Activated CD4-positive, alpha-beta T cell treated with anti-CD3 and anti-CD28 coated beads, Interleukin-2, amount 10 ng/mL, durations not matched to agents 7 days and 5 days (primary cell): ENCODE measurements at regions not wholly inside any gene's neighbourhood (a gene's known extent, or its start where the extent isn't known, plus 50 kb on each side); places are given as distances from the start of the nearest gene placed in this dataset.
"Not testable (repeated sequence)": the region's sequence is repeated elsewhere in the genome, so short reads cannot be mapped to it uniquely, and the experiment has no call there.

ENCODE experiments used
- CTCF ChIA-PET: fragments of 350-600 bp; sonication (Branson Sonifier 250); formaldehyde crosslinking; loops from one replicate; lab custom pipeline; 2021; ENCODE audit warnings: antibody characterized with exemption; lab: Charles Lee
- POLR2A ChIA-PET: fragments of 350-600 bp; sonication (Branson Sonifier 250); formaldehyde crosslinking; loops from one replicate; lab custom pipeline; 2021; ENCODE audit warnings: antibody characterized with exemption; lab: Charles Lee
- DNase-seq: peaks from one replicate; pipeline ENCODE4 v3.0.0-alpha.2; 2020
- H3K27ac Mint-ChIP-seq: one replicate; pipeline ENCODE4 v1.8.0; 2021; ENCODE audit warnings: mild to moderate bottlenecking, moderate library complexity, mixed read lengths
- H3K27me3 Mint-ChIP-seq: one replicate; pipeline ENCODE4 v1.8.0; 2021; ENCODE audit warnings: mixed read lengths
- H3K36me3 Mint-ChIP-seq: one replicate; pipeline ENCODE4 v1.8.0; 2021; ENCODE audit warnings: low read depth, mixed read lengths
- H3K4me1 Mint-ChIP-seq: one replicate; pipeline ENCODE4 v1.8.0; 2021; ENCODE audit warnings: mixed read lengths
- H3K4me3 Mint-ChIP-seq: one replicate; pipeline ENCODE4 v1.8.0; 2021; ENCODE audit warnings: mild to moderate bottlenecking, moderate library complexity, mixed read lengths
- H3K9me3 Mint-ChIP-seq: one replicate; pipeline ENCODE4 v1.8.0; 2021; ENCODE audit warnings: mixed read lengths

GRCh38 chr5:117652958-117653280 is 1078.3 kb upstream of the SEMA6A start:
- no peak overlapping the region for H3K4me3 Mint-ChIP-seq
- no peaks in the 10 kb centered on the region for H3K27me3 Mint-ChIP-seq
- DNase-seq = no peak
- ChIA-PET CTCF (no interaction called here), POLR2A (no interaction called here)
- peaks cover 3% of the 10 kb centered on the region for H3K9me3 Mint-ChIP-seq
- H3K36me3 Mint-ChIP-seq = no peaks in the 10 kb centered on the region
- H3K4me1 Mint-ChIP-seq = no peaks in the 10 kb centered on the region
- no peak overlapping the region for H3K27ac Mint-ChIP-seq

- H3K36me3 Mint-ChIP-seq = no peaks in the 10 kb centered on the region
- peaks cover 3% of the 10 kb centered on the region for H3K9me3 Mint-ChIP-seq
- H3K4me1 Mint-ChIP-seq = no peaks in the 10 kb centered on the region
- CTCF ChIA-PET = interaction anchor here (1.1 kb wide), 1 partner anchor 10 kb away, joined by 4 read pairs; no protein-coding TSS in a partner anchor
- no peak for DNase-seq
- no peak overlapping the region for H3K27ac Mint-ChIP-seq
- H3K4me3 Mint-ChIP-seq = no peak overlapping the region
- POLR2A ChIA-PET = no interaction called here
- H3K27me3 Mint-ChIP-seq = no peaks in the 10 kb centered on the region
These were observed 1077.7 kb upstream of the SEMA6A start for GRCh38 chr5:117652036-117652957.

- Mint-ChIP-seq H3K27me3 (no peaks in the 10 kb centered on the region), H3K27ac (no peak overlapping the region), H3K4me3 (no peak overlapping the region), H3K9me3 (no peaks in the 10 kb centered on the region), H3K4me1 (no peaks in the 10 kb centered on the region), H3K36me3 (no peaks in the 10 kb centered on the region)
- ChIA-PET CTCF (interaction anchor here (0.6 kb wide), 1 partner anchor 84 kb away, joined by 4 read pairs; no protein-coding TSS in a partner anchor), POLR2A (no interaction called here)
- no peak for DNase-seq
These were observed 1075.2 kb upstream of the SEMA6A start for GRCh38 chr5:117649821-117650220.

GRCh38 chr5:117645400-117645799 is 1070.8 kb upstream of the SEMA6A start:
- no peak overlapping the region for H3K4me3 Mint-ChIP-seq
- H3K27me3 Mint-ChIP-seq = no peaks in the 10 kb centered on the region
- no peaks in the 10 kb centered on the region for H3K4me1 Mint-ChIP-seq
- no peak for DNase-seq
- ChIA-PET CTCF (no interaction called here), POLR2A (no interaction called here)
- no peaks in the 10 kb centered on the region for H3K36me3 Mint-ChIP-seq
- H3K27ac Mint-ChIP-seq = no peak overlapping the region
- no peaks in the 10 kb centered on the region for H3K9me3 Mint-ChIP-seq

- H3K27ac Mint-ChIP-seq = no peak overlapping the region
- DNase-seq = no peak
- H3K4me1 Mint-ChIP-seq = no peaks in the 10 kb centered on the region
- no peaks in the 10 kb centered on the region for H3K27me3 Mint-ChIP-seq
- H3K36me3 Mint-ChIP-seq = no peaks in the 10 kb centered on the region
- ChIA-PET POLR2A (no interaction called here), CTCF (no interaction called here)
- H3K4me3 Mint-ChIP-seq = no peak overlapping the region
- peaks cover 4% of the 10 kb centered on the region for H3K9me3 Mint-ChIP-seq
These were observed 1064.0 kb upstream of the SEMA6A start for GRCh38 chr5:117638581-117638980.

- DNase-seq = no peak
- H3K4me1 Mint-ChIP-seq = no peaks in the 10 kb centered on the region
- peaks cover 9% of the 10 kb centered on the region for H3K9me3 Mint-ChIP-seq
- ChIA-PET POLR2A (no interaction called here), CTCF (interaction anchor here (0.6 kb wide), 1 partner anchor 892 kb away, joined by 3 read pairs; no protein-coding TSS in a partner anchor)
- no peak overlapping the region for H3K27ac Mint-ChIP-seq
- no peaks in the 10 kb centered on the region for H3K36me3 Mint-ChIP-seq
- no peak overlapping the region for H3K4me3 Mint-ChIP-seq
- no peaks in the 10 kb centered on the region for H3K27me3 Mint-ChIP-seq
These were observed 1058.5 kb upstream of the SEMA6A start for GRCh38 chr5:117633093-117633492.

GRCh38 chr5:117624201-117624600 is 1049.6 kb upstream of the SEMA6A start:
- Mint-ChIP-seq H3K9me3 (peaks cover 5% of the 10 kb centered on the region), H3K27me3 (no peaks in the 10 kb centered on the region), H3K36me3 (no peaks in the 10 kb centered on the region), H3K4me3 (no peak overlapping the region), H3K27ac (no peak overlapping the region), H3K4me1 (no peaks in the 10 kb centered on the region)
- ChIA-PET POLR2A (no interaction called here), CTCF (no interaction called here)
- no peak for DNase-seq

GRCh38 chr5:117623042-117623805 is 1048.6 kb upstream of the SEMA6A start:
- Mint-ChIP-seq H3K27me3 (no peaks in the 10 kb centered on the region), H3K9me3 (peaks cover 5% of the 10 kb centered on the region), H3K27ac (no peak overlapping the region), H3K4me3 (no peak overlapping the region), H3K4me1 (no peaks in the 10 kb centered on the region), H3K36me3 (no peaks in the 10 kb centered on the region)
- no peak for DNase-seq
- ChIA-PET CTCF (no interaction called here), POLR2A (no interaction called here)

- Mint-ChIP-seq H3K36me3 (no peaks in the 10 kb centered on the region), H3K9me3 (peaks cover 5% of the 10 kb centered on the region), H3K27me3 (no peaks in the 10 kb centered on the region), H3K4me1 (no peaks in the 10 kb centered on the region), H3K4me3 (no peak overlapping the region), H3K27ac (no peak overlapping the region)
- CTCF ChIA-PET = no interaction called here
- POLR2A ChIA-PET = no interaction called here
- no peak for DNase-seq
These were observed 1047.3 kb upstream of the SEMA6A start for GRCh38 chr5:117621921-117622320.

GRCh38 chr5:117615226-117615625 is 1040.6 kb upstream of the SEMA6A start:
- H3K4me1 Mint-ChIP-seq = no peaks in the 10 kb centered on the region

GRCh38 chr5:117614408-117614807 is 1039.8 kb upstream of the SEMA6A start:
- Mint-ChIP-seq H3K27me3 (no peaks in the 10 kb centered on the region), H3K36me3 (no peaks in the 10 kb centered on the region), H3K4me3 (no peak overlapping the region), H3K9me3 (peaks cover 2% of the 10 kb centered on the region), H3K27ac (no peak overlapping the region), H3K4me1 (no peaks in the 10 kb centered on the region)
- POLR2A ChIA-PET = no interaction called here
- CTCF ChIA-PET = no interaction called here
- no peak for DNase-seq

More at GRCh38 chr5:117615226-117615625, 1040.6 kb upstream of the SEMA6A start:
- POLR2A ChIA-PET = no interaction called here
- DNase-seq = no peak
- no peaks in the 10 kb centered on the region for H3K27me3 Mint-ChIP-seq
- H3K36me3 Mint-ChIP-seq = no peaks in the 10 kb centered on the region
- CTCF ChIA-PET = no interaction called here
- H3K4me3 Mint-ChIP-seq = no peak overlapping the region
- H3K9me3 Mint-ChIP-seq = peaks cover 2% of the 10 kb centered on the region
- no peak overlapping the region for H3K27ac Mint-ChIP-seq

- Mint-ChIP-seq H3K36me3 (no peaks in the 10 kb centered on the region), H3K4me1 (no peaks in the 10 kb centered on the region), H3K27ac (no peak overlapping the region), H3K27me3 (no peaks in the 10 kb centered on the region), H3K4me3 (no peak overlapping the region), H3K9me3 (no peaks in the 10 kb centered on the region)
- no peak for DNase-seq
- ChIA-PET POLR2A (no interaction called here), CTCF (no interaction called here)
These were observed 1030.2 kb upstream of the SEMA6A start for GRCh38 chr5:117604845-117605244.

GRCh38 chr5:117599811-117600210 is 1025.2 kb upstream of the SEMA6A start:
- DNase-seq, H3K9me3 Mint-ChIP-seq, H3K4me1 Mint-ChIP-seq, H3K4me3 Mint-ChIP-seq, H3K27ac Mint-ChIP-seq, H3K27me3 Mint-ChIP-seq, POLR2A ChIA-PET, H3K36me3 Mint-ChIP-seq, CTCF ChIA-PET: not testable (repeated sequence)
